Left ventricle myocardium inferior (tissue), 1 donor: ENCODE measurements at regions not wholly inside any gene's neighbourhood (a gene's known extent, or its start where the extent isn't known, plus 50 kb on each side); places are given as distances from the start of the nearest gene placed in this dataset.

Experiments used
- DNase-seq: peaks from one replicate; pipeline ENCODE4 v3.0.0-alpha.2; 2020
- H3K27ac ChIP-seq: fragments of 200-600 bp; replicated peaks from 2 replicates; pipeline ENCODE4 v1.8.0; 2021
- H3K27me3 ChIP-seq: fragments of 200-600 bp; 2 replicates; pipeline ENCODE4 v1.8.0; 2021; ENCODE audit warnings: low read depth
- H3K36me3 ChIP-seq: fragments of 200-600 bp; 2 replicates; pipeline ENCODE4 v1.8.0; 2021
- H3K4me1 ChIP-seq: fragments of 200-600 bp; 2 replicates; pipeline ENCODE4 v1.8.0; 2021
- H3K4me3 ChIP-seq: fragments of 200-600 bp; 2 replicates; pipeline ENCODE4 v1.8.0; 2021; ENCODE audit warnings: mild to moderate bottlenecking, moderate library complexity
- H3K9me3 ChIP-seq: fragments of 200-600 bp; replicated peaks from 2 replicates; pipeline ENCODE4 v1.8.0; 2021
- intact Hi-C: fragments of 100-400 bp; cut with micrococcal nuclease; formaldehyde crosslinking; loops from one replicate; pipeline ENCODE4 v1.11.0; 2022
- TF ChIP-seq, protein P1 (sequence below): fragments of 200-600 bp; IDR thresholded peaks from 2 replicates; pipeline ENCODE4 v1.8.0; 2021; ENCODE audit warnings: antibody characterized with exemption, mild to moderate bottlenecking, borderline replicate concordance
- donor health status: DM: no; HTN: yes; CAD: no; lungs with severe emphysema.

- H3K4me3 ChIP-seq, result no peak overlapping the region
- no peak overlapping the region for H3K27ac ChIP-seq
- H3K9me3 ChIP-seq, result no peaks in the 10 kb centered on the region
- H3K36me3 ChIP-seq, result no peaks in the 10 kb centered on the region
- intact Hi-C loops, result no loop called here
- no peaks in the 10 kb centered on the region for H3K4me1 ChIP-seq
- no peaks in the 10 kb centered on the region for H3K27me3 ChIP-seq
- DNase-seq, result no peak
- TF ChIP-seq, protein P1, sequence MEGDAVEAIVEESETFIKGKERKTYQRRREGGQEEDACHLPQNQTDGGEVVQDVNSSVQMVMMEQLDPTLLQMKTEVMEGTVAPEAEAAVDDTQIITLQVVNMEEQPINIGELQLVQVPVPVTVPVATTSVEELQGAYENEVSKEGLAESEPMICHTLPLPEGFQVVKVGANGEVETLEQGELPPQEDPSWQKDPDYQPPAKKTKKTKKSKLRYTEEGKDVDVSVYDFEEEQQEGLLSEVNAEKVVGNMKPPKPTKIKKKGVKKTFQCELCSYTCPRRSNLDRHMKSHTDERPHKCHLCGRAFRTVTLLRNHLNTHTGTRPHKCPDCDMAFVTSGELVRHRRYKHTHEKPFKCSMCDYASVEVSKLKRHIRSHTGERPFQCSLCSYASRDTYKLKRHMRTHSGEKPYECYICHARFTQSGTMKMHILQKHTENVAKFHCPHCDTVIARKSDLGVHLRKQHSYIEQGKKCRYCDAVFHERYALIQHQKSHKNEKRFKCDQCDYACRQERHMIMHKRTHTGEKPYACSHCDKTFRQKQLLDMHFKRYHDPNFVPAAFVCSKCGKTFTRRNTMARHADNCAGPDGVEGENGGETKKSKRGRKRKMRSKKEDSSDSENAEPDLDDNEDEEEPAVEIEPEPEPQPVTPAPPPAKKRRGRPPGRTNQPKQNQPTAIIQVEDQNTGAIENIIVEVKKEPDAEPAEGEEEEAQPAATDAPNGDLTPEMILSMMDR, result no peak
These were observed 385.1 kb upstream of the RPS23 start for GRCh38 chr5:82663225-82663624.

DNA sequence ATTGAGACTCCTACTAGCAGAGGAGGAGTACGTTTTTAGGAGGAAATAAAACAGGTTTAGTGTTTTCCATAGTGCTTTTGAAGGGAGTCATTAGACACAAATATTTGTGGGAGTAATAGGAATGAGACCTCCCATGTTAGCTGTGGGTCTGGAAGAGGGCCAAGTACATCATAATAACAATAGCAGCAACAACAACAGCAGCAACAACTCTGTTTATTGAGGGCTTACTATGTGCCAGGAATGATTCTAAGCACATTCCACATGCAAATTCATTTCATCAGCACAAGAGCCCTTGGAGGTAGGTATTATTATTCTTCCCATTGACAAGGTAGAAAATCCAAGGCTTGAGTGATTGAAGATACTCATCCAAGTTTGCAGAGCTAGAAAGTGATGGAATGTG is 384.2 kb upstream of the RPS23 start:
- Histone ChIP-seq H3K36me3 (no peaks in the 10 kb centered on the region), H3K27me3 (no peaks in the 10 kb centered on the region), H3K9me3 (no peaks in the 10 kb centered on the region), H3K4me1 (peaks cover 4% of the 10 kb centered on the region), H3K27ac (no peak overlapping the region), H3K4me3 (no peak overlapping the region)
- DNase-seq, result no peak
- intact Hi-C loops, result no loop called here
- TF ChIP-seq, protein P1, result no peak

DNA sequence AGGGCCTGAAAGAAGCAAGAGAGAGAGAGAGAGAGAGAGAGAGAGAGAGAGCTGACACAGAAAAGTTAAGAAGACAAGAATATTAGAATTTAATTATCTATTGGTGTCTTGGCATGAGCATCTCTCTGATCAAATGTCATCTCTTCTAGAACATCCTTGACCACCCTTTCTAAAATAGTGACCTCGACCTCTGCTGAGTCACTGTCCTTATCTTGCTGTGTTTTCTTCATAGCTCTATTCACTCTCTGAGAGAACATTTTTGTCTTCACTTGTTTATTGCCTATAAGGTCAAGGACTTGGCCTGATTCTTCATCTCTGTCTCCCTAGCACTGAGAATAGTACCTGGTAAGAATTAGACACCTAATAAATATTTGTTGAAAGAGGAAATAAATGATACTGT is 383.8 kb upstream of the RPS23 start:
- Histone ChIP-seq H3K27me3 (no peaks in the 10 kb centered on the region), H3K4me1 (peaks cover 8% of the 10 kb centered on the region), H3K4me3 (no peak overlapping the region), H3K27ac (no peak overlapping the region), H3K9me3 (no peaks in the 10 kb centered on the region), H3K36me3 (no peaks in the 10 kb centered on the region)
- intact Hi-C loops, result no loop called here
- no peak for DNase-seq
- TF ChIP-seq, protein P1, result no peak

GRCh38 chr5:82661462-82661861 is 383.3 kb upstream of the RPS23 start:
- H3K36me3 ChIP-seq, result no peaks in the 10 kb centered on the region
- intact Hi-C loops, result no loop called here

GRCh38 chr5:82659115-82659514 is 381.0 kb upstream of the RPS23 start:
- no peak for DNase-seq
- TF ChIP-seq, protein P1, result no peak
- Histone ChIP-seq H3K27ac (no peak overlapping the region), H3K36me3 (no peaks in the 10 kb centered on the region), H3K4me3 (no peak overlapping the region), H3K4me1 (peaks cover 12% of the 10 kb centered on the region), H3K27me3 (no peaks in the 10 kb centered on the region), H3K9me3 (no peaks in the 10 kb centered on the region)
- intact Hi-C loops, result no loop called here

More at GRCh38 chr5:82661462-82661861, 383.3 kb upstream of the RPS23 start:
- H3K4me3 ChIP-seq, result no peak overlapping the region
- no peak for DNase-seq
- no peaks in the 10 kb centered on the region for H3K9me3 ChIP-seq
- no peaks in the 10 kb centered on the region for H3K27me3 ChIP-seq
- H3K27ac ChIP-seq, result no peak overlapping the region
- H3K4me1 ChIP-seq, result peaks cover 12% of the 10 kb centered on the region
- TF ChIP-seq, protein P1, result no peak

- Histone ChIP-seq H3K4me1 (peaks cover 12% of the 10 kb centered on the region), H3K4me3 (no peak overlapping the region), H3K9me3 (no peaks in the 10 kb centered on the region), H3K27me3 (no peaks in the 10 kb centered on the region), H3K27ac (no peak overlapping the region), H3K36me3 (no peaks in the 10 kb centered on the region)
- intact Hi-C loops, result no loop called here
- DNase-seq, result no peak
- TF ChIP-seq, protein P1, result no peak
These were observed 379.0 kb upstream of the RPS23 start for GRCh38 chr5:82657033-82657699.
